K562 (cell line): ENCODE measurements at regions not wholly inside any gene's neighbourhood (a gene's known extent, or its start where the extent isn't known, plus 50 kb on each side); places are given as distances from the start of the nearest gene placed in this dataset.

Experiments
- ATAC-seq: fragments of 200-7000 bp; cut with Tn5 transposase; 3 replicates; pipeline ENCODE4 v1.9.1; 2020; ENCODE audit warnings: moderate library complexity
- BruUV-seq: library from RNA; stranded (reverse); fragments of 400-500 nt; replicated peaks from 2 replicates; lab custom pipeline; 2021; lab: Mats Ljungman, UMichigan
- CTCF ChIA-PET: fragments of 300-600 bp; formaldehyde crosslinking; extraction: SDS; loops from one replicate; lab custom pipeline; 2021; ENCODE audit warnings: low intra/inter-chr PET ratio; lab: Yijun Ruan, JAX
- POLR2A ChIA-PET: fragments of 300-600, 350-650 bp; sonication (Branson Sonifier 250); formaldehyde crosslinking; extraction: SDS; loops from one replicate; lab custom pipeline; 2021; ENCODE audit warnings: antibody characterized with exemption, inconsistent platforms; lab: Yijun Ruan, JAX
- DNase-seq, 4 experiments: peaks; one replicate each; pipeline versions ENCODE4 v3.0.0 to v3.0.0-alpha.2; 2011 to 2018; ENCODE audit warnings: low spot score in 3 of 4, mixed read lengths in 3 of 4; ENCODE audit errors: extremely low read depth in 1 of 4
- FAIRE-seq: peaks from 2 replicates; lab custom pipeline; 2011; peaks lifted over from hg19 to GRCh38; lab: Jason Lieb, UNC
- H2AFZ ChIP-seq: 2 replicates; pipeline ENCODE4 v1.6.0; 2011; ENCODE audit warnings: low read depth, low read length, control low read depth, inconsistent platforms
- H3K27ac ChIP-seq: fragments of 200-600 bp; 3 replicates; pipeline ENCODE4 v1.8.0; 2011; ENCODE audit warnings: low read depth, mild to moderate bottlenecking, control low read depth, inconsistent platforms, low read length, moderate library complexity, mixed read lengths; ENCODE audit errors: extremely low read depth
- H3K27me3 ChIP-seq, 2 experiments: fragments of 300-600 bp in 1 of 2; 2 replicates in 1 of 2; 3 replicates in 1 of 2; pipeline versions ENCODE4 v1.6.0 to v1.8.0; 2011; ENCODE audit warnings: inconsistent platforms in 2 of 2, low read length in 2 of 2, mild to moderate bottlenecking in 1 of 2, mixed read lengths in 1 of 2, moderate library complexity in 1 of 2; ENCODE audit not compliant: control insufficient read depth in 2 of 2, insufficient read depth in 2 of 2
- H3K36me3 ChIP-seq: fragments of 300-600 bp; 3 replicates; pipeline ENCODE4 v1.8.0; 2011; ENCODE audit warnings: mild to moderate bottlenecking, low read length, inconsistent platforms; ENCODE audit not compliant: control insufficient read depth, insufficient read depth
- H3K4me1 ChIP-seq, 2 experiments: fragments of 200-600 bp in 1 of 2; replicated peaks in 1 of 2; 2 replicates in 1 of 2; 3 replicates in 1 of 2; pipeline versions ENCODE4 v1.5.1 to v1.8.0; 2011; ENCODE audit warnings: inconsistent platforms in 2 of 2, low read length in 2 of 2, mild to moderate bottlenecking in 1 of 2, mixed read lengths in 1 of 2, moderate library complexity in 1 of 2; ENCODE audit not compliant: control insufficient read depth in 2 of 2, insufficient read depth in 2 of 2
- H3K4me2 ChIP-seq: 2 replicates; pipeline ENCODE4 v1.6.1; 2011; ENCODE audit warnings: low read length, control low read depth, inconsistent platforms, mixed read lengths; ENCODE audit not compliant: insufficient read depth
- H3K4me3 ChIP-seq: fragments of 200-600 bp; sonication (generic), shearing (Covaris generic); 2 replicates; pipeline ENCODE4 v1.5.1; 2016; ENCODE audit warnings: control low read depth, inconsistent platforms
- H3K79me2 ChIP-seq: fragments of 200-600 bp; 3 replicates; pipeline ENCODE4 v1.8.0; 2011; ENCODE audit warnings: low read length, inconsistent platforms; ENCODE audit not compliant: control insufficient read depth, insufficient read depth
- H3K9ac ChIP-seq, 2 experiments: 2 replicates each; pipeline versions ENCODE4 v1.6.0 to v1.6.1; 2011; ENCODE audit warnings: low read depth in 2 of 2, low read length in 2 of 2, control low read depth in 1 of 2, inconsistent platforms in 1 of 2, mild to moderate bottlenecking in 1 of 2, mixed read lengths in 1 of 2; ENCODE audit not compliant: insufficient read depth in 1 of 2
- H3K9me1 ChIP-seq: one replicate; pipeline ENCODE4 v1.6.0; 2011; ENCODE audit warnings: inconsistent platforms, mild to moderate bottlenecking, low read length, moderate library complexity; ENCODE audit not compliant: control insufficient read depth, insufficient read depth
- H3K9me3 ChIP-seq: replicated peaks from 2 replicates; pipeline ENCODE4 v1.5.1; 2011; ENCODE audit warnings: low read depth, low read length, inconsistent platforms; ENCODE audit not compliant: control insufficient read depth, insufficient read depth
- H4K20me1 ChIP-seq: replicated peaks from 2 replicates; pipeline ENCODE4 v1.6.1; 2011; ENCODE audit warnings: low read length, inconsistent platforms, mixed read lengths; ENCODE audit not compliant: control insufficient read depth, insufficient read depth
- ATF1 ChIP-seq, 2 experiments: fragments of 450-650 bp in 1 of 2; IDR thresholded peaks; 2 replicates each; pipeline ENCODE4 v1.6.1; 2016; ENCODE audit warnings: missing compliant biosample characterization in 1 of 2, missing genetic modification characterization in 1 of 2
- BRF2 ChIP-seq: IDR thresholded peaks from 3 replicates; pipeline ENCODE4 v1.6.1; 2011; ENCODE audit warnings: borderline replicate concordance, mild to moderate bottlenecking; ENCODE audit not compliant: insufficient read length, insufficient read depth
- CXXC5 ChIP-seq: fragments of 250-450 bp; sonication (Bioruptor Pico); IDR thresholded peaks from 2 replicates; pipeline ENCODE4 v1.8.0; 2022; ENCODE audit warnings: inconsistent platforms, mild to moderate bottlenecking, moderate library complexity
- KAT7 ChIP-seq: sonication (generic); formaldehyde crosslinking; IDR thresholded peaks from 2 replicates; pipeline ENCODE4 v1.8.0; 2022; ENCODE audit warnings: missing genetic modification reagents, mild to moderate bottlenecking, borderline replicate concordance
- LARP7 ChIP-seq: fragments of 450-650 bp; IDR thresholded peaks from 2 replicates; pipeline ENCODE4 v1.6.1; 2016
- POLR2B ChIP-seq: fragments of 450-650 bp; IDR thresholded peaks from 2 replicates; pipeline ENCODE4 v1.6.1; 2018; ENCODE audit warnings: low read depth; ENCODE audit not compliant: partially characterized antibody
- RERE ChIP-seq: sonication (generic); formaldehyde crosslinking; IDR thresholded peaks from 2 replicates; pipeline ENCODE4 v1.8.0; 2023; ENCODE audit warnings: missing genetic modification reagents, mild to moderate bottlenecking, borderline replicate concordance
- RFX1 ChIP-seq: fragments of 450-650 bp; IDR thresholded peaks from 2 replicates; pipeline ENCODE4 v1.6.1; 2016; ENCODE audit warnings: mild to moderate bottlenecking, moderate library complexity
- SIX5 ChIP-seq, 2 experiments: IDR thresholded peaks; 2 replicates each; pipeline ENCODE4 v1.6.1; 2011; ENCODE audit warnings: low read length in 2 of 2, borderline replicate concordance in 1 of 2, low read depth in 1 of 2, mild to moderate bottlenecking in 1 of 2, moderate library complexity in 1 of 2; ENCODE audit not compliant: insufficient read depth in 1 of 2
- STAG1 ChIP-seq: sonication (generic); formaldehyde crosslinking; IDR thresholded peaks from 2 replicates; pipeline ENCODE4 v1.5.0; 2020; ENCODE audit warnings: missing genetic modification reagents, borderline replicate concordance
- ZNF24 ChIP-seq: fragments of 450-650 bp; IDR thresholded peaks from 2 replicates; pipeline ENCODE4 v1.6.1; 2016
- ZNF384 ChIP-seq: IDR thresholded peaks from 2 replicates; pipeline ENCODE4 v1.6.1; 2012; ENCODE audit warnings: low read depth, low read length, improper control_type of control experiment
- WGBS: fragments of 100-300 bp; shearing (Covaris generic); methylation state at CpG from one replicate; pipeline ENCODE4 v1.1.6; 2016; ENCODE audit warnings: low coverage, mixed read lengths; ENCODE audit not compliant: insufficient coverage; ENCODE audit errors: missing lambda C conversion rate; 5-methylcytosine and 5-hydroxymethylcytosine counted together
- in situ Hi-C: fragments of 300-500 bp; cut with MboI; formaldehyde crosslinking; loops from 4 replicates; pipeline ENCODE4 v1.15.0; 2018; ENCODE audit warnings: inconsistent platforms, mixed read lengths
- intact Hi-C: fragments of 100-400 bp; cut with micrococcal nuclease; formaldehyde crosslinking; loops from 2 replicates; pipeline ENCODE4 v1.14.2; 2022

- TF ChIP-seq ZNF24, result no peak
- no peak for TF ChIP-seq RERE (CRISPR knock-in tag)
- TF ChIP-seq RFX1, result no peak
- TF ChIP-seq LARP7, result no peak
- TF ChIP-seq ZNF384, result no peak
- TF ChIP-seq BRF2, result no peak
- TF ChIP-seq STAG1 (CRISPR knock-in tag), result no peak
- TF ChIP-seq SIX5 (IDR thresholded peaks at IDR 0.05; ENCODE audit: borderline replicate concordance in 1 of 2, insufficient read depth in 1 of 2, low read depth in 1 of 2, low read length in 2 of 2), result no peak
- no peak for TF ChIP-seq POLR2B
- no peak for TF ChIP-seq CXXC5 (CRISPR knock-in tag)
- no peak for TF ChIP-seq ATF1 (CRISPR knock-in tag; IDR thresholded peaks at IDR 0.05)
- no peak for TF ChIP-seq ATF1 (tag; IDR thresholded peaks at IDR 0.05)
- TF ChIP-seq KAT7, result no peak
- Histone ChIP-seq H3K79me2 (no peaks in the 10 kb centered on the region), H3K36me3 (no peaks in the 10 kb centered on the region), H3K4me3 (no peak overlapping the region), H3K9ac (no peak overlapping the region), H4K20me1 (no peaks in the 10 kb centered on the region), H3K4me1 (no peaks in the 10 kb centered on the region), H3K4me2 (no peak overlapping the region), H3K9me1 (no peaks in the 10 kb centered on the region), H2AFZ (no peak overlapping the region), H3K27ac (no peak overlapping the region), H3K27me3 (peaks cover 3 to 5% of the 10 kb centered on the region in 2 experiments; a peak in 3 of 5 replicates), H3K9me3 (no peaks in the 10 kb centered on the region)
- CTCF ChIA-PET, result no interaction called here
- BruUV-seq, result no TSS peak
- ATAC-seq (no peak), FAIRE-seq (no peak), DNase-seq (no peak)
- in situ Hi-C loops (loop anchor here (10.0 kb wide), 1 partner anchor 1478 kb away; no protein-coding TSS in a partner anchor), intact Hi-C loops (no loop called here)
- POLR2A ChIA-PET, result interaction anchor here (1.2 kb wide), 1 partner anchor 39 kb away, joined by 3 read pairs; no protein-coding TSS in a partner anchor
- 1% methylated on average over 5 of the region's 5 CpGs for WGBS
Measured at GRCh38 chr1:213776969-213777368, 210.8 kb upstream of the PROX1 start.
